ENCODE measurements at regions not wholly inside any gene's neighbourhood (a gene's known extent, or its start where the extent isn't known, plus 50 kb on each side); places are given as distances from the start of the nearest gene placed in this dataset.

- H3K27ac ChIP-seq (ENCODE audit: low read depth in 1 of 2, low read length in 1 of 2) = no peak overlapping the region
- no peaks in the 10 kb centered on the region for H3K36me3 ChIP-seq (ENCODE audit: control insufficient read depth in 4 of 4, insufficient read depth in 4 of 4, low read length in 4 of 4)
- peaks cover 0 to 6% (median 0%) of the 10 kb centered on the region in 5 donors for H3K4me1 ChIP-seq (ENCODE audit: control insufficient read depth in 5 of 5, insufficient read depth in 5 of 5, low read length in 5 of 5)
- no peak overlapping the region for H3K9ac ChIP-seq (ENCODE audit: insufficient read depth in 1 of 2, low read length in 2 of 2)
- no peaks in the 10 kb centered on the region for H3K27me3 ChIP-seq (ENCODE audit: control insufficient read depth in 3 of 3, insufficient read depth in 3 of 3, low read length in 2 of 3)
- TF ChIP-seq CTCF (IDR thresholded peaks at IDR 0.05; ENCODE audit: control extremely low read depth, extremely low read depth) = no peak
- DNase-seq (no peak), ATAC-seq (ENCODE audit: insufficient read depth, low FRiP score) (no peak)
- no peak overlapping the region for H3K4me3 ChIP-seq
- no peaks in the 10 kb centered on the region for H3K9me3 ChIP-seq (ENCODE audit: control insufficient read depth in 4 of 4, insufficient read depth in 3 of 4, low read length in 3 of 4)
These were observed 777.4 kb upstream of the TBX3 start for GRCh38 chr12:115461401-115461800.

- 88% methylated on average over 3 of the region's 3 CpGs for WGBS, 2 donors
- no peak for DNase-seq
- Histone ChIP-seq H3K4me3 (no peak overlapping the region), H3K9ac (ENCODE audit: insufficient read depth in 1 of 2, low read length in 2 of 2) (no peak overlapping the region), H3K4me1 (ENCODE audit: control insufficient read depth in 5 of 5, insufficient read depth in 5 of 5, low read length in 5 of 5) (peaks cover 0 to 4% (median 0%) of the 10 kb centered on the region in 5 donors), H3K36me3 (ENCODE audit: control insufficient read depth in 4 of 4, insufficient read depth in 4 of 4, low read length in 4 of 4) (no peaks in the 10 kb centered on the region), H3K27me3 (ENCODE audit: control insufficient read depth in 3 of 3, insufficient read depth in 3 of 3, low read length in 2 of 3) (no peaks in the 10 kb centered on the region), H3K27ac (ENCODE audit: low read depth in 1 of 2, low read length in 1 of 2) (no peak overlapping the region), H3K9me3 (ENCODE audit: control insufficient read depth in 4 of 4, insufficient read depth in 3 of 4, low read length in 3 of 4) (no peaks in the 10 kb centered on the region)
- no peak for TF ChIP-seq CTCF (IDR thresholded peaks at IDR 0.05; ENCODE audit: control extremely low read depth, extremely low read depth)
- no peak for ATAC-seq (ENCODE audit: insufficient read depth, low FRiP score)
These were observed 773.8 kb upstream of the TBX3 start for GRCh38 chr12:115457798-115458197.

- Histone ChIP-seq H3K36me3 (ENCODE audit: control insufficient read depth in 4 of 4, insufficient read depth in 4 of 4, low read length in 4 of 4) (no peaks in the 10 kb centered on the region), H3K27me3 (ENCODE audit: control insufficient read depth in 3 of 3, insufficient read depth in 3 of 3, low read length in 2 of 3) (peaks cover 0 to 2% (median 0%) of the 10 kb centered on the region in 3 donors), H3K4me1 (ENCODE audit: control insufficient read depth in 5 of 5, insufficient read depth in 5 of 5, low read length in 5 of 5) (peaks cover 0 to 5% (median 2%) of the 10 kb centered on the region in 5 donors), H3K27ac (ENCODE audit: low read depth in 1 of 2, low read length in 1 of 2) (no peak overlapping the region), H3K9ac (ENCODE audit: insufficient read depth in 1 of 2, low read length in 2 of 2) (no peak overlapping the region), H3K9me3 (ENCODE audit: control insufficient read depth in 4 of 4, insufficient read depth in 3 of 4, low read length in 3 of 4) (no peaks in the 10 kb centered on the region), H3K4me3 (no peak overlapping the region)
- WGBS, 2 donors = 84 to 85% methylated on average over 8 of the region's 8 CpGs
- DNase-seq (no peak), ATAC-seq (ENCODE audit: insufficient read depth, low FRiP score) (no peak)
- TF ChIP-seq CTCF (IDR thresholded peaks at IDR 0.05; ENCODE audit: control extremely low read depth, extremely low read depth) = no peak
These were observed 773.1 kb upstream of the TBX3 start for GRCh38 chr12:115456946-115457689.

GRCh38 chr12:115455268-115455681 is 771.3 kb upstream of the TBX3 start:
- 63 to 76% methylated on average over 8 of the region's 8 CpGs for WGBS, 2 donors
- H3K9ac ChIP-seq (ENCODE audit: insufficient read depth in 1 of 2, low read length in 2 of 2) = no peak overlapping the region
- no peak overlapping the region for H3K4me3 ChIP-seq
- TF ChIP-seq CTCF (IDR thresholded peaks at IDR 0.05; ENCODE audit: control extremely low read depth, extremely low read depth) = no peak
- H3K36me3 ChIP-seq (ENCODE audit: control insufficient read depth in 4 of 4, insufficient read depth in 4 of 4, low read length in 4 of 4) = no peaks in the 10 kb centered on the region
- ATAC-seq (ENCODE audit: insufficient read depth, low FRiP score) (no peak), DNase-seq (no peak)
- H3K27ac ChIP-seq (ENCODE audit: low read depth in 1 of 2, low read length in 1 of 2) = no peak overlapping the region
- H3K4me1 ChIP-seq (ENCODE audit: control insufficient read depth in 5 of 5, insufficient read depth in 5 of 5, low read length in 5 of 5) = peaks cover 0 to 11% (median 4%) of the 10 kb centered on the region in 5 donors
- no peaks in the 10 kb centered on the region for H3K9me3 ChIP-seq (ENCODE audit: control insufficient read depth in 4 of 4, insufficient read depth in 3 of 4, low read length in 3 of 4)
- peaks cover 0 to 5% (median 0%) of the 10 kb centered on the region in 3 donors for H3K27me3 ChIP-seq (ENCODE audit: control insufficient read depth in 3 of 3, insufficient read depth in 3 of 3, low read length in 2 of 3)
